Lower leg skin (tissue), 4 donors: ENCODE measurements at regions not wholly inside any gene's neighbourhood (a gene's known extent, or its start where the extent isn't known, plus 50 kb on each side); places are given as distances from the start of the nearest gene placed in this dataset.
A peak's percentile ranks its signal among the peaks of the same experiment; 100 is the strongest.

ENCODE experiments used
- DNase-seq, 2 donors: peaks; one replicate each; pipeline ENCODE4 v3.0.0-alpha.2; 2019; ENCODE audit warnings: low spot score in 2 of 2
- H3K4me3 ChIP-seq: fragments of 200-600 bp; sonication (generic); 2 replicates; pipeline ENCODE4 v1.5.1; 2017; ENCODE audit warnings: mild to moderate bottlenecking, low read depth; ENCODE audit not compliant: poor library complexity, severe bottlenecking
- CTCF ChIP-seq, 3 donors: fragments of 450-650 bp; IDR thresholded peaks; one replicate each; pipeline ENCODE4 v1.5.1; 2016; ENCODE audit warnings: antibody characterized with exemption in 3 of 3, mild to moderate bottlenecking in 3 of 3, moderate library complexity in 2 of 3
- POLR2A ChIP-seq, 2 donors: fragments of 450-650 bp; IDR thresholded peaks; one replicate each; pipeline ENCODE4 v1.6.1; 2016 to 2017; ENCODE audit warnings: antibody characterized with exemption in 2 of 2, mild to moderate bottlenecking in 1 of 2, moderate library complexity in 1 of 2
- WGBS, 2 donors: methylation state at CpG; one replicate each; pipeline ENCODE4 v1.1.5; 2018; 5-methylcytosine and 5-hydroxymethylcytosine counted together
- intact Hi-C: fragments of 100-400 bp; cut with DNase I; formaldehyde crosslinking; loops from one replicate; pipeline ENCODE4 v1.15.0; 2023; ENCODE audit warnings: low total_unique reads

- TF ChIP-seq POLR2A (IDR thresholded peaks at IDR 0.05), result no peak
- TF ChIP-seq CTCF (IDR thresholded peaks at IDR 0.05), result no peak
- WGBS, 2 donors, result 44 to 48% methylated on average over 9 of the region's 9 CpGs
- H3K4me3 ChIP-seq, result no peak overlapping the region
- peak in 1 of 2 donors; percentile 63 for DNase-seq
- intact Hi-C loops, result no loop called here
Measured at GRCh38 chr20:47991875-47992488, 206.7 kb upstream of the SULF2 start.

GRCh38 chr20:47990507-47991150 lies 205.3 kb upstream of the SULF2 start:
- no peak overlapping the region for H3K4me3 ChIP-seq
- WGBS, 2 donors, result 75 to 77% methylated on average over 8 of the region's 8 CpGs
- intact Hi-C loops, result no loop called here
- peak in 1 of 2 donors; percentile 57 for DNase-seq
- no peak for TF ChIP-seq POLR2A (IDR thresholded peaks at IDR 0.05)
- TF ChIP-seq CTCF (IDR thresholded peaks at IDR 0.05), result no peak

GRCh38 chr20:47989957-47990356 lies 204.7 kb upstream of the SULF2 start:
- 25 to 40% methylated on average over 4 of the region's 4 CpGs for WGBS, 2 donors

GRCh38 chr20:47988676-47989075 lies 203.4 kb upstream of the SULF2 start:
- no peak overlapping the region for H3K4me3 ChIP-seq
- DNase-seq, result peak in 1 of 2 donors; percentile 5
- WGBS, 2 donors, result 65 to 69% methylated on average over 4 of the region's 4 CpGs
- TF ChIP-seq CTCF (IDR thresholded peaks at IDR 0.05), result no peak
- no peak for TF ChIP-seq POLR2A (IDR thresholded peaks at IDR 0.05)
- intact Hi-C loops, result no loop called here

More at GRCh38 chr20:47989957-47990356, 204.7 kb upstream of the SULF2 start:
- peak in 1 of 2 donors; percentile 75 for DNase-seq
- no peak overlapping the region for H3K4me3 ChIP-seq
- TF ChIP-seq POLR2A (IDR thresholded peaks at IDR 0.05) (no peak), CTCF (IDR thresholded peaks at IDR 0.05) (no peak)
- intact Hi-C loops, result no loop called here

GRCh38 chr20:47985092-47985850 lies 200.0 kb upstream of the SULF2 start:
- WGBS, 2 donors, result 79 to 85% methylated on average over 7 of the region's 7 CpGs
- H3K4me3 ChIP-seq, result no peak overlapping the region
- DNase-seq, result peak in 1 of 2 donors; percentile 57
- intact Hi-C loops, result no loop called here
- TF ChIP-seq POLR2A (IDR thresholded peaks at IDR 0.05), result no peak
- TF ChIP-seq CTCF (IDR thresholded peaks at IDR 0.05), result no peak
